ENCODE measurements at regions not wholly inside any gene's neighbourhood (a gene's known extent, or its start where the extent isn't known, plus 50 kb on each side); places are given as distances from the start of the nearest gene placed in this dataset.

DNA sequence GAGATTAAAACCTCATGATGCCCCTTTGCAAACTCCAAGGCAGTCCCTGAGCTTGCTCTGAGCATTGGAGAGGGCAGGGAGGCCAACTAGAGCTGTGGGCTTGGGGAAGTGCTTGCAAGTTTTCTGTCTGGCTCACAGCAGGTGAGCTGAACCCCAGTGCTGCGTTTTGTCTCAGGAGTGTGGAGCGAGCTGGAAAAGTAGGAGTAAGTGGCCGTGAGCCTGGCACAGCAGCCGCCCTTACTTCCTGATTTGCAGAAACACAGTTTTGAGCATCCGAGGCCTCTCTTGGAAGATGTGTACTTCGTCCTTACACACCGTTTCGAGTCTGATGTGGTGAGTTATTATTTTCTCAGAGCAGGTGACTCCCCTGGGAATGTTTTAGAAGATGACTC lies 221.2 kb upstream of the C1orf174 start:
- TF ChIP-seq, protein P1, sequence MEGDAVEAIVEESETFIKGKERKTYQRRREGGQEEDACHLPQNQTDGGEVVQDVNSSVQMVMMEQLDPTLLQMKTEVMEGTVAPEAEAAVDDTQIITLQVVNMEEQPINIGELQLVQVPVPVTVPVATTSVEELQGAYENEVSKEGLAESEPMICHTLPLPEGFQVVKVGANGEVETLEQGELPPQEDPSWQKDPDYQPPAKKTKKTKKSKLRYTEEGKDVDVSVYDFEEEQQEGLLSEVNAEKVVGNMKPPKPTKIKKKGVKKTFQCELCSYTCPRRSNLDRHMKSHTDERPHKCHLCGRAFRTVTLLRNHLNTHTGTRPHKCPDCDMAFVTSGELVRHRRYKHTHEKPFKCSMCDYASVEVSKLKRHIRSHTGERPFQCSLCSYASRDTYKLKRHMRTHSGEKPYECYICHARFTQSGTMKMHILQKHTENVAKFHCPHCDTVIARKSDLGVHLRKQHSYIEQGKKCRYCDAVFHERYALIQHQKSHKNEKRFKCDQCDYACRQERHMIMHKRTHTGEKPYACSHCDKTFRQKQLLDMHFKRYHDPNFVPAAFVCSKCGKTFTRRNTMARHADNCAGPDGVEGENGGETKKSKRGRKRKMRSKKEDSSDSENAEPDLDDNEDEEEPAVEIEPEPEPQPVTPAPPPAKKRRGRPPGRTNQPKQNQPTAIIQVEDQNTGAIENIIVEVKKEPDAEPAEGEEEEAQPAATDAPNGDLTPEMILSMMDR (IDR thresholded peaks at IDR 0.05), result no peak
- no peak for TF ChIP-seq POLR2AphosphoS5 (IDR thresholded peaks at IDR 0.05; ENCODE audit: low read depth, low read length)

Measured in Panc1 (cell line).